Stomach (tissue), 8 donors: ENCODE measurements at regions not wholly inside any gene's neighbourhood (a gene's known extent, or its start where the extent isn't known, plus 50 kb on each side); places are given as distances from the start of the nearest gene placed in this dataset.

Source experiments
- DNase-seq, 2 donors: peaks; one replicate each; pipeline versions ENCODE4 v3.0.0 to v3.0.0-alpha.2; 2013 to 2019
- H3K27ac ChIP-seq, 5 donors: fragments of 200-600 bp in 4 of 5; sonication (generic) in 4 of 5; one replicate each; pipeline ENCODE4 v1.5.1; 2013 to 2019; ENCODE audit warnings: mild to moderate bottlenecking in 1 of 5, moderate library complexity in 1 of 5
- H3K27me3 ChIP-seq, 3 donors: fragments of 200-600 bp; sonication (generic); one replicate each; pipeline ENCODE4 v1.5.1; 2017 to 2019; ENCODE audit warnings: mixed run types in 1 of 3
- H3K36me3 ChIP-seq, 4 donors: fragments of 200-600 bp; sonication (generic); 1 replicate in 3 of 4; 2 replicates in 1 of 4; pipeline ENCODE4 v1.5.1; 2016 to 2019
- H3K4me1 ChIP-seq, 4 donors: fragments of 200-600 bp; sonication (generic); one replicate each; pipeline ENCODE4 v1.5.1; 2016 to 2019
- H3K4me3 ChIP-seq, 4 donors: fragments of 200-600 bp; sonication (generic) in 3 of 4; one replicate each; pipeline ENCODE4 v1.5.1; 2016 to 2019; ENCODE audit warnings: mild to moderate bottlenecking in 1 of 4
- H3K9me3 ChIP-seq, 4 donors: fragments of 200-600 bp; sonication (generic); one replicate each; pipeline ENCODE4 v1.5.1; 2016 to 2019
- EP300 ChIP-seq: sonication (generic); formaldehyde crosslinking; IDR thresholded peaks from one replicate; pipeline ENCODE4 v1.6.1; 2017; ENCODE audit warnings: antibody characterized with exemption
- POLR2A ChIP-seq, 4 donors: fragments of 450-650 bp; IDR thresholded peaks; one replicate each; pipeline ENCODE4 v1.6.1; 2016; ENCODE audit warnings: antibody characterized with exemption in 4 of 4, control low read depth in 2 of 4, mild to moderate bottlenecking in 1 of 4, moderate library complexity in 1 of 4
- POLR2AphosphoS5 ChIP-seq, 3 donors: sonication (generic); formaldehyde crosslinking; IDR thresholded peaks; one replicate each; pipeline ENCODE4 v1.6.1; 2016; ENCODE audit warnings: antibody characterized with exemption in 3 of 3
- WGBS, 5 donors: extraction: QIAGEN DNeasy Blood & Tissue Kit in 3 of 5; methylation state at CpG; one replicate each; pipeline versions ENCODE4 v1.1.5 to v1.1.7; 2013 to 2018; 5-methylcytosine and 5-hydroxymethylcytosine counted together
- intact Hi-C: fragments of 100-400 bp; cut with DNase I; formaldehyde crosslinking; loops from one replicate; pipeline ENCODE4 v1.15.1; 2023; ENCODE audit warnings: low total_unique reads
- TF ChIP-seq, protein P1 (sequence below), 7 experiments: fragments of 450-650 bp in 4 of 7; fragments of 200-600 bp in 3 of 7; sonication (generic) in 3 of 7; IDR thresholded peaks; one replicate each; pipeline ENCODE4 v1.5.1; 2016 to 2019; ENCODE audit warnings: antibody characterized with exemption in 7 of 7, control low read depth in 2 of 7, mild to moderate bottlenecking in 1 of 7
- donor health status: healthy with polysubstance abuse.
- donor health status: Bipolar disorder and iron deficiency.
- donor health status: healthy.

DNA sequence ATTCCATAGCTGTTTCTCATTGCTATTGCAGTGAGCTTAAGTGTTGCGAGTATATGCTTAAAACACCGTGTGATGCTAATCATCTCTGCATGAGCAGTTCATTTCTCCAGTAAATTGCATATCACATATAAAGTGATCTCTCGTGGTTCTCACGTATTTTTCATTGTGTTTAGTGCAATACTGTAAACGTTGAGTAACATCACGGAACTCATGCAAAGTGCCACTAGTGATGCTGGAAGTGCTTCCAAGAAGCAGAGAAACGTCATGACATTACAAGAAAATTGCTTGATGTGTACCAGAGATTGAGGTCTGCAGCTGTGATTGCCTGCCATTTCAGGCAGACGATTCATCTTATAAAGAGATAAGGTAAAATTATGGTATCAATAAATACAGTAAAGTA lies 830.4 kb downstream of the GRIK2 start:
- TF ChIP-seq, protein P1, sequence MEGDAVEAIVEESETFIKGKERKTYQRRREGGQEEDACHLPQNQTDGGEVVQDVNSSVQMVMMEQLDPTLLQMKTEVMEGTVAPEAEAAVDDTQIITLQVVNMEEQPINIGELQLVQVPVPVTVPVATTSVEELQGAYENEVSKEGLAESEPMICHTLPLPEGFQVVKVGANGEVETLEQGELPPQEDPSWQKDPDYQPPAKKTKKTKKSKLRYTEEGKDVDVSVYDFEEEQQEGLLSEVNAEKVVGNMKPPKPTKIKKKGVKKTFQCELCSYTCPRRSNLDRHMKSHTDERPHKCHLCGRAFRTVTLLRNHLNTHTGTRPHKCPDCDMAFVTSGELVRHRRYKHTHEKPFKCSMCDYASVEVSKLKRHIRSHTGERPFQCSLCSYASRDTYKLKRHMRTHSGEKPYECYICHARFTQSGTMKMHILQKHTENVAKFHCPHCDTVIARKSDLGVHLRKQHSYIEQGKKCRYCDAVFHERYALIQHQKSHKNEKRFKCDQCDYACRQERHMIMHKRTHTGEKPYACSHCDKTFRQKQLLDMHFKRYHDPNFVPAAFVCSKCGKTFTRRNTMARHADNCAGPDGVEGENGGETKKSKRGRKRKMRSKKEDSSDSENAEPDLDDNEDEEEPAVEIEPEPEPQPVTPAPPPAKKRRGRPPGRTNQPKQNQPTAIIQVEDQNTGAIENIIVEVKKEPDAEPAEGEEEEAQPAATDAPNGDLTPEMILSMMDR (IDR thresholded peaks at IDR 0.05) = no peak
- TF ChIP-seq POLR2AphosphoS5 (IDR thresholded peaks at IDR 0.05) (no peak), EP300 (no peak), POLR2A (IDR thresholded peaks at IDR 0.05) (no peak)
- WGBS, 5 donors = 71 to 83% (median 79%) methylated on average over 8 of the region's 8 CpGs
- peak in 1 of 2 donors; percentile 1 for DNase-seq
- Histone ChIP-seq H3K27ac (no peak overlapping the region), H3K27me3 (no peaks in the 10 kb centered on the region), H3K9me3 (no peaks in the 10 kb centered on the region), H3K4me3 (no peak overlapping the region), H3K36me3 (no peaks in the 10 kb centered on the region), H3K4me1 (no peaks in the 10 kb centered on the region)
- intact Hi-C loops = no loop called here

GRCh38 chr6:102229271-102229670 lies 835.8 kb downstream of the GRIK2 start:
- no peak for DNase-seq
- Histone ChIP-seq H3K36me3 (no peaks in the 10 kb centered on the region), H3K4me1 (no peaks in the 10 kb centered on the region), H3K27me3 (no peaks in the 10 kb centered on the region), H3K27ac (no peak overlapping the region), H3K4me3 (no peak overlapping the region), H3K9me3 (no peaks in the 10 kb centered on the region)
- TF ChIP-seq EP300 (no peak), POLR2AphosphoS5 (IDR thresholded peaks at IDR 0.05) (no peak), POLR2A (IDR thresholded peaks at IDR 0.05) (no peak)
- TF ChIP-seq, protein P1 (IDR thresholded peaks at IDR 0.05) = no peak
- intact Hi-C loops = no loop called here
- 78 to 90% (median 85%) methylated on average over 1 of the region's 1 CpG for WGBS, 5 donors
